Thoracic aorta (tissue), 2 donors: ENCODE measurements at regions not wholly inside any gene's neighbourhood (a gene's known extent, or its start where the extent isn't known, plus 50 kb on each side); places are given as distances from the start of the nearest gene placed in this dataset.

Experiments used
- ATAC-seq: fragments of 150-250 bp; one replicate; pipeline ENCODE4 v1.8.0; 2017; ENCODE audit warnings: low read depth; ENCODE audit not compliant: insufficient number of reproducible peaks, low FRiP score
- DNase-seq: peaks from one replicate; pipeline ENCODE4 v3.0.0-alpha.2; 2020; ENCODE audit warnings: low spot score
- H3K27ac ChIP-seq, 2 donors: fragments of 200-600 bp; sonication (generic); 1 replicate in 1 of 2; 2 replicates in 1 of 2; pipeline ENCODE4 v1.5.1; 2016; ENCODE audit warnings: mild to moderate bottlenecking in 2 of 2, moderate library complexity in 2 of 2
- H3K27me3 ChIP-seq: fragments of 200-600 bp; sonication (generic); replicated peaks from 2 replicates; pipeline ENCODE4 v1.6.0; 2016; ENCODE audit warnings: mild to moderate bottlenecking; ENCODE audit not compliant: insufficient read depth
- H3K36me3 ChIP-seq: fragments of 200-600 bp; sonication (generic); one replicate; pipeline ENCODE4 v1.5.1; 2016
- H3K4me1 ChIP-seq, 2 donors: fragments of 200-600 bp; sonication (generic); 1 replicate in 1 of 2; 2 replicates in 1 of 2; pipeline versions ENCODE4 v1.5.1 to v1.6.0; 2016; ENCODE audit warnings: low read depth in 2 of 2, mild to moderate bottlenecking in 1 of 2; ENCODE audit not compliant: control insufficient read depth in 1 of 2
- H3K4me3 ChIP-seq: fragments of 200-600 bp; sonication (generic); 2 replicates; pipeline ENCODE4 v1.5.1; 2016; ENCODE audit warnings: mild to moderate bottlenecking
- H3K9me3 ChIP-seq: fragments of 200-600 bp; sonication (generic); 2 replicates; pipeline ENCODE4 v1.5.1; 2016
- TF ChIP-seq, protein P1 (sequence below): fragments of 200-600 bp; sonication (generic); IDR thresholded peaks from one replicate; pipeline ENCODE4 v1.5.1; 2019; ENCODE audit warnings: antibody characterized with exemption

DNA sequence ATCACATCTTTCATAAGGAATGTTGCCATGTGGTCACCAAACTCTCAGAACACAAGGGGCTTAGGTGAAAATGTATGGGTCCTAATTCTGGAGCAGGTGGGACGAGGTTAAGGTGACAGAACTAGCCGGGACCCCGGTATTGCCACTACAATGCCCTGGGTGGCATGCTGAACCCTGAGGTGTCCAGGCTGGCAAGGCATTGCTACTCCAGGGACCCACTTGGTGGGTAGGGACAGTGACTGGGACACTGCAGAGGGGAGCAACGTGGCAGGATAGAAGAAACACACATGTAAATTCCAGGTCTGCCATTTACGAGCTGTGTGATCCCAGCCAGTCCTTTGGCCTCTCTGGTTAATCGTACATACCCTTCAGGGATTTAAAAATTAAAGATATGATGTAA lies 206.9 kb upstream of the MVB12B start:
- no peak overlapping the region for H3K4me3 ChIP-seq
- H3K4me1 ChIP-seq = no peaks in the 10 kb centered on the region
- no peak overlapping the region for H3K27ac ChIP-seq
- H3K27me3 ChIP-seq = no peaks in the 10 kb centered on the region
- no peak for ATAC-seq
- no peak for DNase-seq
- H3K9me3 ChIP-seq = no peaks in the 10 kb centered on the region
- H3K36me3 ChIP-seq = no peaks in the 10 kb centered on the region
- TF ChIP-seq, protein P1, sequence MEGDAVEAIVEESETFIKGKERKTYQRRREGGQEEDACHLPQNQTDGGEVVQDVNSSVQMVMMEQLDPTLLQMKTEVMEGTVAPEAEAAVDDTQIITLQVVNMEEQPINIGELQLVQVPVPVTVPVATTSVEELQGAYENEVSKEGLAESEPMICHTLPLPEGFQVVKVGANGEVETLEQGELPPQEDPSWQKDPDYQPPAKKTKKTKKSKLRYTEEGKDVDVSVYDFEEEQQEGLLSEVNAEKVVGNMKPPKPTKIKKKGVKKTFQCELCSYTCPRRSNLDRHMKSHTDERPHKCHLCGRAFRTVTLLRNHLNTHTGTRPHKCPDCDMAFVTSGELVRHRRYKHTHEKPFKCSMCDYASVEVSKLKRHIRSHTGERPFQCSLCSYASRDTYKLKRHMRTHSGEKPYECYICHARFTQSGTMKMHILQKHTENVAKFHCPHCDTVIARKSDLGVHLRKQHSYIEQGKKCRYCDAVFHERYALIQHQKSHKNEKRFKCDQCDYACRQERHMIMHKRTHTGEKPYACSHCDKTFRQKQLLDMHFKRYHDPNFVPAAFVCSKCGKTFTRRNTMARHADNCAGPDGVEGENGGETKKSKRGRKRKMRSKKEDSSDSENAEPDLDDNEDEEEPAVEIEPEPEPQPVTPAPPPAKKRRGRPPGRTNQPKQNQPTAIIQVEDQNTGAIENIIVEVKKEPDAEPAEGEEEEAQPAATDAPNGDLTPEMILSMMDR = no peak

DNA sequence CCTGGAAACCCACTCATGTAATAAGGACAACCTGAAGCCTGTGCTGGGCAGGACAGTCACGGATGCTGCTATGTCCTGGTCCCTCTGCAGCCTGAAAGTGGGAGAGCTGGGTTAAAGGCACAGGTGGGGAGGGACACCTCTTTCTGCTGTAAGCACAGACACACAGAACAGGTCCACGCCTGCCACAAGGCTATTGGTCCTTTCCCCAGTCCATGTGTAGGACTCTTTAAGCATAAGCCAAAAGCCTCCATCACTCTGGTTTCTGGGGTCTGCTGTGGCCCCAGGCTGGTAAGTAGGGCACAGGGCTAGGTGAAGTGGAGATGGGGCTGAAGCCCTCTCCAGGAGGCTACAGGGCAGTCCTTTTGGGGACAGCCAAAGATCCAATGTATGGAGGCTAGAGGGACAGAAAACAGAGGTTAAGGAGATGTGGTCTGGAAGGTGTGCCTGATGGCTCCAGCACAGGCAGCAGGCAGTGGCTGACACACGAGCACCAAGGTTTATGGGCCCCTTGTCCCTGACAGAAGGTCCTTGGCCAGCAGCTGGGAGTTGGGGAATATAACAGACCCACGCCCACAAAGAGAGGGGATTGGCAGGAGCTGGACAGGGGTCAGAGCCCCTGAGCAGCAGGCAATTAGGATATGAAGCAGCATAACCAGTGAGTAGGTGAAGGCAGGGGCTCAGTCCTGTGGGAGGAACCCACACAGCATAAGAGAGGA lies 203.6 kb upstream of the MVB12B start:
- Histone ChIP-seq H3K4me3 (no peak overlapping the region), H3K27me3 (no peaks in the 10 kb centered on the region), H3K9me3 (no peaks in the 10 kb centered on the region), H3K36me3 (no peaks in the 10 kb centered on the region), H3K4me1 (no peaks in the 10 kb centered on the region), H3K27ac (no peak overlapping the region)
- no peak for ATAC-seq
- no peak for DNase-seq
- TF ChIP-seq, protein P1 = no peak

DNA sequence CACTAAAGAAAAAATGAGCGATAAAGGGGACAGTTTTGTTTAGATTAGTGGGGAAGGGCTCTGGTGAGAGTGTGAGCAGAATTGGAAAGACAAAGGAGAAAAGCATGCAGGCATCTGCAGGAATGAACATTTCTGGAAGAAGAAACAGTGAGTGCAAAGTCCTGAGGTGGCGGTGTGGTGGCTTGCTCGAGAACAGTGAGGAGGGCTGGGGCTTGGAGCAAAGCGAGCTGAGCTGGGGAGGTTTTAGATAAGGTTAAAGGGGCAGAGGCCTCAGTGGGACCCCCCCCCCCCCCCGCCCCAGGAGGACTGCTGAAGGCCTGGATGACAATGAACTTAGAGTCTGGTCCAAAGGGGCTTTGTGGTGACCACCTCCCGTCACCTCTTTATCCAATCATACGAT lies 202.7 kb upstream of the MVB12B start:
- Histone ChIP-seq H3K27ac (no peak overlapping the region), H3K36me3 (no peaks in the 10 kb centered on the region), H3K27me3 (no peaks in the 10 kb centered on the region), H3K4me1 (no peaks in the 10 kb centered on the region), H3K4me3 (no peak overlapping the region), H3K9me3 (no peaks in the 10 kb centered on the region)
- TF ChIP-seq, protein P1 = no peak
- DNase-seq = no peak
- ATAC-seq = no peak

DNA sequence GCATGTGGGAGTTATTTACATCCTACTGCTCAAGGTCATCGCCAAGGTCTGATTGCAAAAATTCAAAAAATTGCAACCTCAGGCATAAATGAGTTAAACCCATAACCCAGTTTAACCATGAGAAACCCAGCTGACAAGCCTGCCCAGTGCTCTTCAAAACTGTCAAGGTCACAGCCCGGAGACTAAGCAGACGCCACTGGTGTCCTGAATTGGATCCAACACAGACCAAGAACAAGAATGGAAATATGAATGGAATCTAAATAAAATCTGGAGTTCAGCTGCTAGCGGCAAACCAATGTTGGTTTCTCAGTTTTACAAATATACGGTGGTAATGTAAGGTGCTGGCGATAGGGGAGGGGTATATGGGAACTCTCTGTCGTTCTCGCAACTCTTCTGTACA lies 201.5 kb upstream of the MVB12B start:
- H3K9me3 ChIP-seq = no peaks in the 10 kb centered on the region
- no peak overlapping the region for H3K27ac ChIP-seq
- DNase-seq (no peak), ATAC-seq (no peak)
- no peak overlapping the region for H3K4me3 ChIP-seq
- no peaks in the 10 kb centered on the region for H3K36me3 ChIP-seq
- no peaks in the 10 kb centered on the region for H3K4me1 ChIP-seq
- H3K27me3 ChIP-seq = no peaks in the 10 kb centered on the region
- TF ChIP-seq, protein P1 = no peak

DNA sequence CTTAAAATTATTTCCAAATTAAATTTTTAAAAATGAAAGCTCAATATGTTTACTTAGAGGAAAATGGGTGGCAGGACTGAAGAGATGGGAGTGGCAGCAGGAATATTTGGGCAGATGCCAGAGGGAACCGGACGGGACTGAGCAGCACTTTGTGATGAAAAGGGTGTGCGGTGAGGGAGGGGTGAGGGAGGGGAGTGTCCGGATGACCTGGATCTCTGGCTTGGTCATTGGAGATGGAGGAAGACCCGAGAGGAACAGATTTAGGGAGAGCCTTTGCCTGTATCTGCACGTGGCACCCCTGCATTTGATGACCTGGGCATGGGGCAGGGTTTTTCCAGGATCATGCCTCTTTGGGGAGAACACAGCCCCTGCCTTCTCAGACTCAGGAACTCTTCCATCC lies 201.1 kb upstream of the MVB12B start:
- no peak overlapping the region for H3K27ac ChIP-seq
- H3K9me3 ChIP-seq = no peaks in the 10 kb centered on the region
- no peaks in the 10 kb centered on the region for H3K36me3 ChIP-seq
- TF ChIP-seq, protein P1 = no peak
- H3K27me3 ChIP-seq = no peaks in the 10 kb centered on the region
- no peak for ATAC-seq
- H3K4me1 ChIP-seq = no peaks in the 10 kb centered on the region
- DNase-seq = no peak
- H3K4me3 ChIP-seq = no peak overlapping the region
